SK-N-SH (cell line): ENCODE measurements at regions not wholly inside any gene's neighbourhood (a gene's known extent, or its start where the extent isn't known, plus 50 kb on each side); places are given as distances from the start of the nearest gene placed in this dataset.

Experiments
- CTCF ChIA-PET: fragments of 300-600, 350-600 bp; formaldehyde crosslinking; extraction: SDS; loops from one replicate; lab custom pipeline; 2021; lab: Yijun Ruan, JAX
- POLR2A ChIA-PET: fragments of 350-600 bp; sonication (Branson Sonifier 250); formaldehyde crosslinking; extraction: SDS; loops from one replicate; lab custom pipeline; 2020; ENCODE audit warnings: antibody characterized with exemption, inconsistent platforms; lab: Yijun Ruan, JAX
- DNase-seq: peaks from one replicate; pipeline ENCODE4 v3.0.0; 2012
- H2AFZ ChIP-seq: fragments of 200-600 bp; sonication (generic); 2 replicates; pipeline ENCODE4 v1.8.1; 2016; ENCODE audit warnings: antibody characterized with exemption, mild to moderate bottlenecking, low read depth
- H3F3A ChIP-seq: fragments of 200-600 bp; sonication (generic); replicated peaks from 2 replicates; pipeline ENCODE3; 2016; ENCODE audit warnings: antibody characterized with exemption, mild to moderate bottlenecking; ENCODE audit not compliant: insufficient read depth
- H3K27ac ChIP-seq, 2 experiments: fragments of 200-500 bp in 1 of 2; fragments of 200-600 bp in 1 of 2; sonication (Bioruptor generic) in 1 of 2; sonication (generic), shearing (Covaris generic) in 1 of 2; 2 replicates each; pipeline versions ENCODE4 v1.5.1 to v1.6.1; 2014 to 2016; ENCODE audit warnings: low read depth in 2 of 2, inconsistent platforms in 1 of 2, low read length in 1 of 2, mild to moderate bottlenecking in 1 of 2, mixed read lengths in 1 of 2
- H3K27me3 ChIP-seq: fragments of 200-600 bp; sonication (generic), shearing (Covaris generic); 2 replicates; pipeline ENCODE4 v1.6.1; 2016; ENCODE audit warnings: mixed run types; ENCODE audit not compliant: insufficient read depth
- H3K36me3 ChIP-seq, 2 experiments: fragments of 200-500 bp in 1 of 2; fragments of 200-600 bp in 1 of 2; sonication (Bioruptor generic) in 1 of 2; sonication (generic) in 1 of 2; replicated peaks in 1 of 2; 2 replicates each; pipeline versions ENCODE3 to v1.5.1; 2014 to 2016; ENCODE audit warnings: low read length in 1 of 2, mild to moderate bottlenecking in 1 of 2; ENCODE audit not compliant: insufficient read depth in 2 of 2, control insufficient read depth in 1 of 2
- H3K4me1 ChIP-seq, 2 experiments: fragments of 200-500 bp in 1 of 2; fragments of 200-600 bp in 1 of 2; sonication (Bioruptor generic) in 1 of 2; sonication (generic), shearing (Covaris generic) in 1 of 2; 2 replicates each; pipeline versions ENCODE4 v1.5.1 to v1.6.1; 2014 to 2016; ENCODE audit warnings: low read depth in 1 of 2, low read length in 1 of 2, mixed run types in 1 of 2; ENCODE audit not compliant: insufficient read depth in 2 of 2, control insufficient read depth in 1 of 2
- H3K4me2 ChIP-seq: fragments of 200-600 bp; sonication (generic), shearing (Covaris generic); 2 replicates; pipeline ENCODE4 v1.6.1; 2017; ENCODE audit warnings: mixed run types
- H3K4me3 ChIP-seq, 2 experiments: fragments of 200-500 bp in 1 of 2; fragments of 200-600 bp in 1 of 2; sonication (Bioruptor generic) in 1 of 2; sonication (generic), shearing (Covaris generic) in 1 of 2; 2 replicates each; pipeline versions ENCODE4 v1.5.1 to v1.8.1; 2014 to 2016; ENCODE audit warnings: low read depth in 2 of 2, inconsistent platforms in 1 of 2, low read length in 1 of 2, mild to moderate bottlenecking in 1 of 2, mixed read lengths in 1 of 2, moderate library complexity in 1 of 2
- H3K79me2 ChIP-seq: fragments of 200-600 bp; sonication (generic); 2 replicates; pipeline ENCODE4 v1.8.1; 2017; ENCODE audit warnings: mild to moderate bottlenecking; ENCODE audit not compliant: insufficient read depth
- H3K9ac ChIP-seq: fragments of 200-600 bp; sonication (generic); 2 replicates; pipeline ENCODE4 v1.6.1; 2017; ENCODE audit warnings: mixed run types
- H3K9me2 ChIP-seq: fragments of 200-600 bp; sonication (generic); 2 replicates; pipeline ENCODE4 v1.6.1; 2017; ENCODE audit warnings: mixed run types
- H3K9me3 ChIP-seq: fragments of 200-600 bp; sonication (generic); 2 replicates; pipeline ENCODE4 v1.6.1; 2017; ENCODE audit warnings: mixed run types, mild to moderate bottlenecking, moderate library complexity
- H4K20me1 ChIP-seq: fragments of 200-600 bp; sonication (generic); 2 replicates; pipeline ENCODE4 v1.6.1; 2017; ENCODE audit warnings: mild to moderate bottlenecking, mixed run types; ENCODE audit not compliant: insufficient read depth
- CHD2 ChIP-seq: fragments of 150-350 bp; IDR thresholded peaks from 2 replicates; pipeline ENCODE4 v1.6.1; 2018; ENCODE audit warnings: low read length; ENCODE audit not compliant: partially characterized antibody
- CTCF ChIP-seq: fragments of 200-600 bp; sonication (generic); IDR thresholded peaks from 2 replicates; pipeline ENCODE4 v1.6.1; 2017; ENCODE audit warnings: antibody characterized with exemption, mild to moderate bottlenecking, moderate library complexity
- EP300 ChIP-seq, 2 experiments: IDR thresholded peaks; 2 replicates each; pipeline versions ENCODE4 v1.4.0 to v1.6.1; 2012; ENCODE audit warnings: borderline replicate concordance in 1 of 2, low read depth in 1 of 2, low read length in 1 of 2
- EZH2phosphoT487 ChIP-seq: fragments of 200-600 bp; sonication (generic); IDR thresholded peaks from 2 replicates; pipeline ENCODE4 v1.6.1; 2017; ENCODE audit warnings: low read depth, mixed run types, mild to moderate bottlenecking, antibody characterized with exemption, moderate library complexity, borderline replicate concordance
- FOXM1 ChIP-seq: IDR thresholded peaks from 2 replicates; pipeline ENCODE4 v1.4.0; 2012; ENCODE audit warnings: low read depth, mild to moderate bottlenecking
- IRF3 ChIP-seq: fragments of 150-350 bp; IDR thresholded peaks from 2 replicates; pipeline ENCODE4 v1.6.1; 2016; ENCODE audit warnings: mild to moderate bottlenecking, low read depth, low read length
- MEF2A ChIP-seq: IDR thresholded peaks from 2 replicates; pipeline ENCODE4 v1.4.0; 2012; ENCODE audit warnings: low read depth, borderline replicate concordance
- MXI1 ChIP-seq: IDR thresholded peaks from 2 replicates; pipeline ENCODE4 v1.6.1; 2012; ENCODE audit warnings: mild to moderate bottlenecking, low read depth, low read length, improper control_type of control experiment
- POLR2AphosphoS5 ChIP-seq: IDR thresholded peaks from 2 replicates; pipeline ENCODE4 v1.6.1; 2012; ENCODE audit warnings: low read depth, low read length
- RAD21 ChIP-seq: IDR thresholded peaks from 2 replicates; pipeline ENCODE4 v1.6.1; 2012; ENCODE audit warnings: mild to moderate bottlenecking, low read length
- TAF1 ChIP-seq: IDR thresholded peaks from 2 replicates; pipeline ENCODE4 v1.6.1; 2012; ENCODE audit warnings: low read depth, mild to moderate bottlenecking, low read length, moderate library complexity, borderline replicate concordance
- ZBTB33 ChIP-seq: IDR thresholded peaks from 2 replicates; pipeline ENCODE4 v1.4.0; 2012; ENCODE audit warnings: low read depth, borderline replicate concordance
- WGBS: methylation state at CpG from one replicate; pipeline ENCODE4 v1.1.6; 2017; ENCODE audit warnings: low lambda C conversion rate; 5-methylcytosine and 5-hydroxymethylcytosine counted together

- Histone ChIP-seq H3K4me1 (no peaks in the 10 kb centered on the region), H3K79me2 (no peaks in the 10 kb centered on the region), H3K36me3 (peaks cover 0 to 4% of the 10 kb centered on the region in 2 experiments), H3K9me3 (0 out of 2 replicates have a peak, but pooled peaks cover 3% of the 10 kb centered on the region), H3K27ac (no peak overlapping the region), H3K9me2 (no peaks in the 10 kb centered on the region), H3F3A (no peaks in the 10 kb centered on the region), H3K4me2 (no peak overlapping the region), H3K9ac (no peak overlapping the region), H3K4me3 (no peak overlapping the region), H3K27me3 (no peaks in the 10 kb centered on the region), H2AFZ (no peak overlapping the region), H4K20me1 (no peaks in the 10 kb centered on the region)
- TF ChIP-seq FOXM1 (no peak), CHD2 (no peak)
- ChIA-PET POLR2A (no interaction called here), CTCF (no interaction called here)
- DNase-seq, result no peak
Measured at GRCh38 chr7:52135403-52135802, 818.8 kb upstream of the COBL start.

GRCh38 chr7:52129278-52129677, 812.7 kb upstream of the COBL start:
- Histone ChIP-seq H3K4me3 (no peak overlapping the region), H3K4me2 (no peak overlapping the region), H3F3A (no peaks in the 10 kb centered on the region), H3K27ac (no peak overlapping the region), H2AFZ (no peak overlapping the region), H4K20me1 (no peaks in the 10 kb centered on the region), H3K9ac (no peak overlapping the region), H3K36me3 (peaks cover 0 to 4% of the 10 kb centered on the region in 2 experiments), H3K9me3 (peaks cover 7% of the 10 kb centered on the region; the same call in 1 of the 2 replicates), H3K9me2 (0 out of 2 replicates have a peak, but pooled peaks cover 5% of the 10 kb centered on the region), H3K79me2 (no peaks in the 10 kb centered on the region), H3K27me3 (no peaks in the 10 kb centered on the region), H3K4me1 (no peaks in the 10 kb centered on the region)
- CTCF ChIA-PET, result no interaction called here
- 30% methylated on average over 3 of the region's 3 CpGs for WGBS
- DNase-seq, result no peak
- TF ChIP-seq IRF3 (no peak), RAD21 (no peak), TAF1 (no peak), EZH2phosphoT487 (no peak), CTCF (no peak), EP300 (IDR thresholded peaks at IDR 0.05; ENCODE audit: borderline replicate concordance in 1 of 2, low read depth in 1 of 2, low read length in 1 of 2) (no peak), FOXM1 (no peak), ZBTB33 (no peak), MEF2A (no peak), MXI1 (no peak), POLR2AphosphoS5 (no peak)
- POLR2A ChIA-PET, result no interaction called here
